ENCODE measurements at regions not wholly inside any gene's neighbourhood (a gene's known extent, or its start where the extent isn't known, plus 50 kb on each side); places are given as distances from the start of the nearest gene placed in this dataset.

GRCh38 chr2:150732491-150732890 is 245.0 kb upstream of the RND3 start:
- TF ChIP-seq POLR2AphosphoS5 (IDR thresholded peaks at IDR 0.05; ENCODE audit: low read depth, low read length), result no peak
- no peak for TF ChIP-seq TAF1 (IDR thresholded peaks at IDR 0.05; ENCODE audit: borderline replicate concordance, insufficient read depth, low read length)
- no peak for TF ChIP-seq REST (IDR thresholded peaks at IDR 0.05; ENCODE audit: insufficient read depth in 1 of 2, low read depth in 2 of 2, low read length in 2 of 2)
- TF ChIP-seq SIN3A (IDR thresholded peaks at IDR 0.05; ENCODE audit: borderline replicate concordance, insufficient read depth, low read length), result no peak

Data from PFSK-1 (cell line).